ENCODE measurements at regions not wholly inside any gene's neighbourhood (a gene's known extent, or its start where the extent isn't known, plus 50 kb on each side); places are given as distances from the start of the nearest gene placed in this dataset.

- TF ChIP-seq, protein P1, sequence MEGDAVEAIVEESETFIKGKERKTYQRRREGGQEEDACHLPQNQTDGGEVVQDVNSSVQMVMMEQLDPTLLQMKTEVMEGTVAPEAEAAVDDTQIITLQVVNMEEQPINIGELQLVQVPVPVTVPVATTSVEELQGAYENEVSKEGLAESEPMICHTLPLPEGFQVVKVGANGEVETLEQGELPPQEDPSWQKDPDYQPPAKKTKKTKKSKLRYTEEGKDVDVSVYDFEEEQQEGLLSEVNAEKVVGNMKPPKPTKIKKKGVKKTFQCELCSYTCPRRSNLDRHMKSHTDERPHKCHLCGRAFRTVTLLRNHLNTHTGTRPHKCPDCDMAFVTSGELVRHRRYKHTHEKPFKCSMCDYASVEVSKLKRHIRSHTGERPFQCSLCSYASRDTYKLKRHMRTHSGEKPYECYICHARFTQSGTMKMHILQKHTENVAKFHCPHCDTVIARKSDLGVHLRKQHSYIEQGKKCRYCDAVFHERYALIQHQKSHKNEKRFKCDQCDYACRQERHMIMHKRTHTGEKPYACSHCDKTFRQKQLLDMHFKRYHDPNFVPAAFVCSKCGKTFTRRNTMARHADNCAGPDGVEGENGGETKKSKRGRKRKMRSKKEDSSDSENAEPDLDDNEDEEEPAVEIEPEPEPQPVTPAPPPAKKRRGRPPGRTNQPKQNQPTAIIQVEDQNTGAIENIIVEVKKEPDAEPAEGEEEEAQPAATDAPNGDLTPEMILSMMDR (IDR thresholded peaks at IDR 0.05): no peak
- TF ChIP-seq POLR2A (IDR thresholded peaks at IDR 0.05) (no peak), POLR2AphosphoS5 (IDR thresholded peaks at IDR 0.05; ENCODE audit: insufficient read depth in 1 of 2, low read depth in 1 of 2) (no peak)
These were observed 1310.4 kb upstream of the SLC10A2 start for GRCh38 chr13:104376588-104376987.

Measured in vagina (tissue), 2 donors.